Liver (tissue), 2 donors: ENCODE measurements at regions not wholly inside any gene's neighbourhood (a gene's known extent, or its start where the extent isn't known, plus 50 kb on each side); places are given as distances from the start of the nearest gene placed in this dataset.

Experiments used
- FOXA1 ChIP-seq: IDR thresholded peaks from 2 replicates; pipeline ENCODE4 v1.6.1; 2016; ENCODE audit warnings: antibody characterized with exemption
- FOXA2 ChIP-seq: IDR thresholded peaks from 2 replicates; pipeline ENCODE4 v1.6.1; 2016; ENCODE audit warnings: antibody characterized with exemption
- TF ChIP-seq, protein P1 (sequence below): IDR thresholded peaks from 2 replicates; pipeline ENCODE4 v1.6.1; 2016; ENCODE audit warnings: antibody characterized with exemption
- donor health status: healthy.

- TF ChIP-seq FOXA2 (no peak), FOXA1 (no peak)
- TF ChIP-seq, protein P1, sequence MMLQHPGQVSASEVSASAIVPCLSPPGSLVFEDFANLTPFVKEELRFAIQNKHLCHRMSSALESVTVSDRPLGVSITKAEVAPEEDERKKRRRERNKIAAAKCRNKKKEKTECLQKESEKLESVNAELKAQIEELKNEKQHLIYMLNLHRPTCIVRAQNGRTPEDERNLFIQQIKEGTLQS, result no peak
These were observed 986.4 kb downstream of the AACS start for GRCh38 chr12:126051611-126052107.
